ENCODE measurements at regions not wholly inside any gene's neighbourhood (a gene's known extent, or its start where the extent isn't known, plus 50 kb on each side); places are given as distances from the start of the nearest gene placed in this dataset.
"Not testable (repeated sequence)": the region's sequence is repeated elsewhere in the genome, so short reads cannot be mapped to it uniquely, and the experiment has no call there.

- Histone ChIP-seq H3K4me3 (ENCODE audit: low read length) (peak overlapping the region; percentile 89), H3K4me1 (ENCODE audit: insufficient read depth, low read length) (peaks cover 15% of the 10 kb centered on the region), H3K9ac (ENCODE audit: low read depth, low read length) (peak overlapping the region; percentile 83), H3K27ac (ENCODE audit: low read length) (peak overlapping the region; percentile 65)
- not testable (repeated sequence) for H3K9me3 ChIP-seq (ENCODE audit: insufficient read depth, low read depth, low read length); H3K36me3 ChIP-seq (ENCODE audit: insufficient read depth, low read depth, low read length); H3K27me3 ChIP-seq (ENCODE audit: insufficient read depth, low read length)
Measured at GRCh38 chr16:21520134-21521047, 79.0 kb upstream of the METTL9 start.

- H3K9ac ChIP-seq (ENCODE audit: low read depth, low read length): peak overlapping the region; percentile 82; the same call in 1 of the 2 replicates
- peak overlapping the region; percentile 57 for H3K4me3 ChIP-seq (ENCODE audit: low read length)
Measured at GRCh38 chr16:21521048-21521389, 78.4 kb upstream of the METTL9 start.

GRCh38 chr16:21521390-21522143 lies 77.8 kb upstream of the METTL9 start:
- H3K9me3 ChIP-seq (ENCODE audit: insufficient read depth, low read depth, low read length); H3K27me3 ChIP-seq (ENCODE audit: insufficient read depth, low read length); H3K36me3 ChIP-seq (ENCODE audit: insufficient read depth, low read depth, low read length): not testable (repeated sequence)
- H3K4me1 ChIP-seq (ENCODE audit: insufficient read depth, low read length): peaks cover 17% of the 10 kb centered on the region; the same call in 1 of the 2 replicates
- peak overlapping the region; percentile 57 for H3K4me3 ChIP-seq (ENCODE audit: low read length)
- peak overlapping the region; percentile 65 for H3K27ac ChIP-seq (ENCODE audit: low read length)
- peak overlapping the region; percentile 82; the same call in 1 of the 2 replicates for H3K9ac ChIP-seq (ENCODE audit: low read depth, low read length)

More at GRCh38 chr16:21521048-21521389, 78.4 kb upstream of the METTL9 start:
- H3K27me3 ChIP-seq (ENCODE audit: insufficient read depth, low read length); H3K9me3 ChIP-seq (ENCODE audit: insufficient read depth, low read depth, low read length); H3K36me3 ChIP-seq (ENCODE audit: insufficient read depth, low read depth, low read length): not testable (repeated sequence)
- Histone ChIP-seq H3K4me1 (ENCODE audit: insufficient read depth, low read length) (peaks cover 19% of the 10 kb centered on the region), H3K27ac (ENCODE audit: low read length) (peak overlapping the region; percentile 65)

- H3K4me1 ChIP-seq (ENCODE audit: insufficient read depth, low read length): peaks cover 24% of the 10 kb centered on the region; the same call in 1 of the 2 replicates
- H3K9me3 ChIP-seq (ENCODE audit: insufficient read depth, low read depth, low read length); H3K9ac ChIP-seq (ENCODE audit: low read depth, low read length); H3K27me3 ChIP-seq (ENCODE audit: insufficient read depth, low read length); H3K27ac ChIP-seq (ENCODE audit: low read length); H3K4me3 ChIP-seq (ENCODE audit: low read length); H3K36me3 ChIP-seq (ENCODE audit: insufficient read depth, low read depth, low read length): not testable (repeated sequence)
Measured at GRCh38 chr16:21522846-21523245, 76.5 kb upstream of the METTL9 start.

GRCh38 chr16:21523411-21524067 lies 75.8 kb upstream of the METTL9 start:
- Histone ChIP-seq H3K27ac (ENCODE audit: low read length) (no peak overlapping the region), H3K4me1 (ENCODE audit: insufficient read depth, low read length) (peaks cover 24% of the 10 kb centered on the region; the same call in 1 of the 2 replicates), H3K27me3 (ENCODE audit: insufficient read depth, low read length) (0 out of 2 replicates have a peak, but pooled peaks cover 5% of the 10 kb centered on the region), H3K4me3 (ENCODE audit: low read length) (no peak overlapping the region), H3K36me3 (ENCODE audit: insufficient read depth, low read depth, low read length) (no peaks in the 10 kb centered on the region), H3K9ac (ENCODE audit: low read depth, low read length) (no peak overlapping the region), H3K9me3 (ENCODE audit: insufficient read depth, low read depth, low read length) (peaks cover 3% of the 10 kb centered on the region; the same call in 1 of the 2 replicates)

- H3K9ac ChIP-seq (ENCODE audit: low read depth, low read length): no peak overlapping the region
- no peak overlapping the region for H3K4me3 ChIP-seq (ENCODE audit: low read length)
- H3K36me3 ChIP-seq (ENCODE audit: insufficient read depth, low read depth, low read length): no peaks in the 10 kb centered on the region
- 0 out of 2 replicates have a peak, but pooled peaks cover 5% of the 10 kb centered on the region for H3K27me3 ChIP-seq (ENCODE audit: insufficient read depth, low read length)
- no peak overlapping the region for H3K27ac ChIP-seq (ENCODE audit: low read length)
- peaks cover 24% of the 10 kb centered on the region; the same call in 1 of the 2 replicates for H3K4me1 ChIP-seq (ENCODE audit: insufficient read depth, low read length)
- peaks cover 3% of the 10 kb centered on the region; the same call in 1 of the 2 replicates for H3K9me3 ChIP-seq (ENCODE audit: insufficient read depth, low read depth, low read length)
Measured at GRCh38 chr16:21524068-21524751, 75.2 kb upstream of the METTL9 start.

GRCh38 chr16:21524752-21525028 lies 74.7 kb upstream of the METTL9 start:
- not testable (repeated sequence) for H3K27me3 ChIP-seq (ENCODE audit: insufficient read depth, low read length); H3K36me3 ChIP-seq (ENCODE audit: insufficient read depth, low read depth, low read length); H3K4me3 ChIP-seq (ENCODE audit: low read length); H3K9ac ChIP-seq (ENCODE audit: low read depth, low read length); H3K9me3 ChIP-seq (ENCODE audit: insufficient read depth, low read depth, low read length); H3K27ac ChIP-seq (ENCODE audit: low read length)
- H3K4me1 ChIP-seq (ENCODE audit: insufficient read depth, low read length): peaks cover 24% of the 10 kb centered on the region; the same call in 1 of the 2 replicates

- H3K4me3 ChIP-seq (ENCODE audit: low read length); H3K27me3 ChIP-seq (ENCODE audit: insufficient read depth, low read length): not testable (repeated sequence)
Measured at GRCh38 chr16:21525029-21525895, 74.1 kb upstream of the METTL9 start.

GRCh38 chr16:21525956-21526922 lies 73.1 kb upstream of the METTL9 start:
- peaks cover 24% of the 10 kb centered on the region; the same call in 1 of the 2 replicates for H3K4me1 ChIP-seq (ENCODE audit: insufficient read depth, low read length)
- H3K9me3 ChIP-seq (ENCODE audit: insufficient read depth, low read depth, low read length); H3K4me3 ChIP-seq (ENCODE audit: low read length); H3K9ac ChIP-seq (ENCODE audit: low read depth, low read length); H3K27me3 ChIP-seq (ENCODE audit: insufficient read depth, low read length); H3K36me3 ChIP-seq (ENCODE audit: insufficient read depth, low read depth, low read length); H3K27ac ChIP-seq (ENCODE audit: low read length): not testable (repeated sequence)

More at GRCh38 chr16:21525029-21525895, 74.1 kb upstream of the METTL9 start:
- H3K9ac ChIP-seq (ENCODE audit: low read depth, low read length); H3K36me3 ChIP-seq (ENCODE audit: insufficient read depth, low read depth, low read length); H3K9me3 ChIP-seq (ENCODE audit: insufficient read depth, low read depth, low read length); H3K27ac ChIP-seq (ENCODE audit: low read length): not testable (repeated sequence)
- H3K4me1 ChIP-seq (ENCODE audit: insufficient read depth, low read length): peaks cover 24% of the 10 kb centered on the region; the same call in 1 of the 2 replicates

Data from iPS-20b (cell line).